ENCODE measurements at regions not wholly inside any gene's neighbourhood (a gene's known extent, or its start where the extent isn't known, plus 50 kb on each side); places are given as distances from the start of the nearest gene placed in this dataset.

DNA sequence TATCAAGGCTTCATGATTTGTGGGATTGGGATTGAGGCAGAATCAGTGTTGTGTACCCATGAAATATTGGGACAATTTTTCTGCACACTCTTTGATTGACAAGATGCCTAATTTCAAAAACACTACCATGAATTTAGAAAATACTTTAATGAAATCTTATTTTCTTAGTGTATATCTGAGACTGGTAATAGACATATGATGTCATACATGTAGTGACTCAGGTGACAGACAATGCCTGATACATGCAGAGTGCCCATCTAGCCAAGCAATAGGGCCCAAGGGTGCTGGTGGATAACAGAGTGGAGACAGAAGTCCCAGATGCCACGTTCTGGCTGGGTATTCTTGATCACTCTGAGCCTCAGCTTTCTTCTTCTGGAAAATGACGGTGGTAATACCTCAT is 279.6 kb upstream of the ARID1B start:
- no peak overlapping the region for H3K27ac ChIP-seq (ENCODE audit: low read length)
- DNase-seq = no peak
- no peaks in the 10 kb centered on the region for H3K4me1 ChIP-seq (ENCODE audit: control insufficient read depth, insufficient read depth, low read length)
- ATAC-seq = no peak
- no peaks in the 10 kb centered on the region for H3K27me3 ChIP-seq (ENCODE audit: control insufficient read depth, insufficient read depth)
- intact Hi-C loops (cut with DNase I) = no loop called here
- H3K9me3 ChIP-seq (ENCODE audit: control insufficient read depth, low read length) = no peaks in the 10 kb centered on the region
- no peak overlapping the region for H3K4me3 ChIP-seq (ENCODE audit: low read length)
- WGBS = 80% methylated on average over 2 of the region's 2 CpGs

- WGBS = 65% methylated on average over 2 of the region's 2 CpGs
- no peaks in the 10 kb centered on the region for H3K4me1 ChIP-seq (ENCODE audit: control insufficient read depth, insufficient read depth, low read length)
- no peaks in the 10 kb centered on the region for H3K27me3 ChIP-seq (ENCODE audit: control insufficient read depth, insufficient read depth)
- no peaks in the 10 kb centered on the region for H3K9me3 ChIP-seq (ENCODE audit: control insufficient read depth, low read length)
- DNase-seq (no peak), ATAC-seq (no peak)
- H3K27ac ChIP-seq (ENCODE audit: low read length) = no peak overlapping the region
- intact Hi-C loops (cut with DNase I) = no loop called here
- no peak overlapping the region for H3K4me3 ChIP-seq (ENCODE audit: low read length)
These were observed 289.3 kb upstream of the ARID1B start for GRCh38 chr6:156487877-156488276.

- Histone ChIP-seq H3K27me3 (ENCODE audit: control insufficient read depth, insufficient read depth) (no peaks in the 10 kb centered on the region), H3K27ac (ENCODE audit: low read length) (no peak overlapping the region), H3K4me1 (ENCODE audit: control insufficient read depth, insufficient read depth, low read length) (no peaks in the 10 kb centered on the region), H3K9me3 (ENCODE audit: control insufficient read depth, low read length) (no peaks in the 10 kb centered on the region), H3K4me3 (ENCODE audit: low read length) (no peak overlapping the region)
- no peak for ATAC-seq
- no peak for DNase-seq
- intact Hi-C loops (cut with DNase I) = no loop called here
These were observed 292.0 kb upstream of the ARID1B start for GRCh38 chr6:156485150-156485549.

GRCh38 chr6:156474507-156475120 is 302.6 kb upstream of the ARID1B start:
- DNase-seq (no peak), ATAC-seq (no peak)
- intact Hi-C loops (cut with DNase I) = no loop called here
- Histone ChIP-seq H3K27me3 (ENCODE audit: control insufficient read depth, insufficient read depth) (no peaks in the 10 kb centered on the region), H3K9me3 (ENCODE audit: control insufficient read depth, low read length) (no peaks in the 10 kb centered on the region), H3K27ac (ENCODE audit: low read length) (no peak overlapping the region), H3K4me1 (ENCODE audit: control insufficient read depth, insufficient read depth, low read length) (no peaks in the 10 kb centered on the region), H3K4me3 (ENCODE audit: low read length) (no peak overlapping the region)
- WGBS = 84% methylated on average over 5 of the region's 5 CpGs

- DNase-seq (no peak), ATAC-seq (no peak)
- Histone ChIP-seq H3K4me1 (ENCODE audit: control insufficient read depth, insufficient read depth, low read length) (no peaks in the 10 kb centered on the region), H3K9me3 (ENCODE audit: control insufficient read depth, low read length) (no peaks in the 10 kb centered on the region), H3K4me3 (ENCODE audit: low read length) (no peak overlapping the region), H3K27me3 (ENCODE audit: control insufficient read depth, insufficient read depth) (no peaks in the 10 kb centered on the region), H3K27ac (ENCODE audit: low read length) (no peak overlapping the region)
- intact Hi-C loops (cut with DNase I) = no loop called here
These were observed 306.2 kb upstream of the ARID1B start for GRCh38 chr6:156471000-156471399.

DNA sequence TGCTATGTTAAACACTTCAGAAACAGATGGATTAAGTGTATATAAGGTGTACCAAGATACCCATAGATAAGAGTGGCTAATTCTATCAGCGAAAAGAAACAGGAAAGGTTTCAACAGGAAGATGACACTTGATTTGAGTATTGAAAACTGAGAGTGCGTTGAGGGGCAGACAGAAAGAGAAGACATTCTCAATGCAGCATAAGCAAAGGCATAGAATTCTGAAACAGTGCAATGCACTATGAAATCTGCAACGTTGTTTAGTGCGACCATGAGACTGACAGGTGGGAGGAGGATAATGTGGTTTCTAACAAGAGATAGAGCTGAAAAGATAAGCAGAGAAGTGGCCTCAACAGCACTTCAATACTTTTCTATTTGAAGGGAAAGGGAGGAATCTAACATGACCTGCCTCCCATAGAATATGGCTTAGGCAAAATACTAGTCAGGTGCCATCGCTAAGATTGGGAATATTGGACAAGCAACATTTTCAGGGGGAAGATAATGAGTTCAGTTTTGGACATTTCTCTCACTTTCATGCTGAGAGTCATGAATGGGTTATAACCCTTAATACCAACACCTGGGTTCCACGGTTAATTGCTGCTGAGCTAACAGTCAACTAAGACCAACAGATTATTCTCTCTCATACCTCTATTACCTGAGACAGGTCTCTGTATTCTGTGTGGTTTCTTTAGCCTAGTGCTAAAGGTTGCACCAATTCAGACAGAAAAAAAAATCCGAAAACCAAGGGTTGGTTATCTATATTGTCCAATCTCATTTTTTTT is 312.9 kb upstream of the ARID1B start:
- ATAC-seq (no peak), DNase-seq (no peak)
- H3K4me1 ChIP-seq (ENCODE audit: control insufficient read depth, insufficient read depth, low read length) = no peaks in the 10 kb centered on the region
- H3K27me3 ChIP-seq (ENCODE audit: control insufficient read depth, insufficient read depth) = no peaks in the 10 kb centered on the region
- no peaks in the 10 kb centered on the region for H3K9me3 ChIP-seq (ENCODE audit: control insufficient read depth, low read length)
- WGBS = 67% methylated on average over 7 of the region's 7 CpGs
- intact Hi-C loops (cut with DNase I) = no loop called here
- no peak overlapping the region for H3K27ac ChIP-seq (ENCODE audit: low read length)
- H3K4me3 ChIP-seq (ENCODE audit: low read length) = no peak overlapping the region

DNA sequence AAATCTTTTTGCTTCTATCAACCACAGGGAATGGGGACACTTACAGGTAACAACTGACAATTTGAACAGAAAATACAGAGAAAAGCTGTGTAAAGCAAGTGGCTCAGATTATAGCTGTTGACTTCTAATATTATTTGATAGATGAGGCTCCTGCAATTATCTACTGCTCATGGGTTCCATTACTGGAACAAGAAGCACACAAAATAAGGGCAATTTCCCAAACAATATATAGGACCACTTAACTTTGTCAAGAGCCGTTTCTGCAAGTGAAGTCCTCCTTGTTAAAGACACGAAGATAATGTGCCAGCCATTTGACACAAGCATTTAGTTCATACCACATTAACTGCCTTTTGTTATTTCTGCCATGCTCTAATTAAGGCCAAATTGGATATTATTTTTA is 315.5 kb upstream of the ARID1B start:
- H3K9me3 ChIP-seq (ENCODE audit: control insufficient read depth, low read length) = no peaks in the 10 kb centered on the region
- WGBS = 59% methylated on average over 2 of the region's 2 CpGs
- intact Hi-C loops (cut with DNase I) = no loop called here
- no peak for DNase-seq
- no peak overlapping the region for H3K4me3 ChIP-seq (ENCODE audit: low read length)
- no peak for ATAC-seq
- no peaks in the 10 kb centered on the region for H3K4me1 ChIP-seq (ENCODE audit: control insufficient read depth, insufficient read depth, low read length)
- no peak overlapping the region for H3K27ac ChIP-seq (ENCODE audit: low read length)
- H3K27me3 ChIP-seq (ENCODE audit: control insufficient read depth, insufficient read depth) = no peaks in the 10 kb centered on the region

DNA sequence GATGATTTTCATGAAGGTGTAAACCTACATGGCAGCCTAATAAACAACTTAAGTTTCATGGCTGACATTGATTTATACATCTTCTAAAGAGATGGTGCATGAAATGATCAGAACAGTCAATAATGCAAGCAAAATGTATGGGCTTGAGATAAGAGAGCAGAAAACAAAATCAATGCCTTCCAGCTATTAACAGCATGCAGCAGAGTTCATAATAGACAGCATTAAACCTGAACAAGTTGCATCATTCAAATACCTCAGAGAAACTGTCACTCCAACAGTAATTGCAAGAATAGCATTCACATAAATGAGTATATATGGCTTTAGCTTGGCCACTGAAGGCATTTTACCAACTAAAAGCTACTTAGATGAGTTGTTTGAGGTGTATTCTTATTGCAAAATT is 319.6 kb upstream of the ARID1B start:
- ATAC-seq = no peak
- Histone ChIP-seq H3K4me3 (ENCODE audit: low read length) (no peak overlapping the region), H3K27ac (ENCODE audit: low read length) (no peak overlapping the region), H3K27me3 (ENCODE audit: control insufficient read depth, insufficient read depth) (no peaks in the 10 kb centered on the region), H3K9me3 (ENCODE audit: control insufficient read depth, low read length) (no peaks in the 10 kb centered on the region), H3K4me1 (ENCODE audit: control insufficient read depth, insufficient read depth, low read length) (no peaks in the 10 kb centered on the region)
- no peak for DNase-seq
- intact Hi-C loops (cut with DNase I) = no loop called here

GRCh38 chr6:156455847-156456246 is 321.3 kb upstream of the ARID1B start:
- Histone ChIP-seq H3K9me3 (ENCODE audit: control insufficient read depth, low read length) (no peaks in the 10 kb centered on the region), H3K27ac (ENCODE audit: low read length) (no peak overlapping the region), H3K27me3 (ENCODE audit: control insufficient read depth, insufficient read depth) (no peaks in the 10 kb centered on the region), H3K4me3 (ENCODE audit: low read length) (no peak overlapping the region), H3K4me1 (ENCODE audit: control insufficient read depth, insufficient read depth, low read length) (no peaks in the 10 kb centered on the region)
- intact Hi-C loops (cut with DNase I) = no loop called here
- DNase-seq (no peak), ATAC-seq (no peak)
- WGBS = 94% methylated on average over 3 of the region's 4 CpGs

DNA sequence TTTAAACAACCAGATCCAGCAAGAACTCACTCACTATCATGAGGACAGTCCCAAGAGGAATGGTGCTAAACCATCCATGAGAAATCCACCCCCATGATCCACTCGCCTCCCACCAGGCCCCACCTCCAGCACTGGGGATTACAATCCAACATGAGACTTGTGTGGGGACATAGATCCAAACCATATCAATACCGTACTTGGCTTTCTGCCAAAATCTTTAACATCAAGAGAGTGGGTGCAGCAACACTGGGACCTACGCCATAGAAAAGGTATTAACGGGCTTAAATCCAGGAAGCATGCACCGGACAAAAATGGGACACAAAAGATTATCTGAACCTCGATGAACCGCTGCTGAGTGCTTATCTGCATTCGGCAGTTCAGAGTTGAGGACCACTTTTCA is 322.3 kb upstream of the ARID1B start:
- Histone ChIP-seq H3K4me3 (ENCODE audit: low read length) (no peak overlapping the region), H3K27ac (ENCODE audit: low read length) (no peak overlapping the region), H3K9me3 (ENCODE audit: control insufficient read depth, low read length) (no peaks in the 10 kb centered on the region), H3K27me3 (ENCODE audit: control insufficient read depth, insufficient read depth) (no peaks in the 10 kb centered on the region), H3K4me1 (ENCODE audit: control insufficient read depth, insufficient read depth, low read length) (no peaks in the 10 kb centered on the region)
- no peak for DNase-seq
- intact Hi-C loops (cut with DNase I) = no loop called here
- 68% methylated on average over 8 of the region's 8 CpGs for WGBS
- ATAC-seq = no peak

GRCh38 chr6:156451726-156452125 is 325.5 kb upstream of the ARID1B start:
- no peak for ATAC-seq
- Histone ChIP-seq H3K27ac (ENCODE audit: low read length) (no peak overlapping the region), H3K4me1 (ENCODE audit: control insufficient read depth, insufficient read depth, low read length) (no peaks in the 10 kb centered on the region), H3K4me3 (ENCODE audit: low read length) (no peak overlapping the region), H3K9me3 (ENCODE audit: control insufficient read depth, low read length) (no peaks in the 10 kb centered on the region), H3K27me3 (ENCODE audit: control insufficient read depth, insufficient read depth) (no peaks in the 10 kb centered on the region)
- intact Hi-C loops (cut with DNase I) = no loop called here
- DNase-seq = no peak
- WGBS = 96% methylated on average over 5 of the region's 5 CpGs

- H3K4me3 ChIP-seq (ENCODE audit: low read length) = no peak overlapping the region
- no peaks in the 10 kb centered on the region for H3K9me3 ChIP-seq (ENCODE audit: control insufficient read depth, low read length)
- DNase-seq (no peak), ATAC-seq (no peak)
- intact Hi-C loops (cut with DNase I) = no loop called here
- no peaks in the 10 kb centered on the region for H3K4me1 ChIP-seq (ENCODE audit: control insufficient read depth, insufficient read depth, low read length)
- H3K27ac ChIP-seq (ENCODE audit: low read length) = no peak overlapping the region
- no peaks in the 10 kb centered on the region for H3K27me3 ChIP-seq (ENCODE audit: control insufficient read depth, insufficient read depth)
- WGBS = 83% methylated on average over 5 of the region's 5 CpGs
These were observed 326.1 kb upstream of the ARID1B start for GRCh38 chr6:156451088-156451487.
